GM12878 (cell line): ENCODE measurements at regions not wholly inside any gene's neighbourhood (a gene's known extent, or its start where the extent isn't known, plus 50 kb on each side); places are given as distances from the start of the nearest gene placed in this dataset.
"Not testable (repeated sequence)": the region's sequence is repeated elsewhere in the genome, so short reads cannot be mapped to it uniquely, and the experiment has no call there.

Experiments
- ATAC-seq: fragments of 200-7000 bp; cut with Tn5 transposase; 3 replicates; pipeline ENCODE4 v1.9.1; 2020; ENCODE audit warnings: mild to moderate bottlenecking, moderate library complexity
- BruUV-seq: library from RNA; stranded (reverse); fragments of 400-500 nt; replicated peaks from 2 replicates; lab custom pipeline; 2021; lab: Mats Ljungman, UMichigan
- CTCF ChIA-PET: fragments of 300-600 bp; sonication (Branson Sonifier 250); formaldehyde crosslinking; extraction: SDS; loops from one replicate; lab custom pipeline; 2021; ENCODE audit warnings: inconsistent platforms; lab: Yijun Ruan, JAX
- POLR2A ChIA-PET: fragments of 350-600 bp; formaldehyde crosslinking; extraction: SDS; loops from one replicate; lab custom pipeline; 2021; ENCODE audit warnings: inconsistent platforms; lab: Charles Lee
- RAD21 ChIA-PET: fragments of 300-600 bp; sonication (Branson Sonifier 250); formaldehyde crosslinking; loops from one replicate; lab custom pipeline; 2023; ENCODE audit warnings: antibody characterized with exemption; ENCODE audit not compliant: unreplicated experiment; lab: Charles Lee
- SMC1A ChIA-PET: fragments of 300-600 bp; sonication (Branson Sonifier 250); formaldehyde crosslinking; loops from one replicate; lab custom pipeline; 2023; ENCODE audit not compliant: unreplicated experiment, uncharacterized antibody; lab: Charles Lee
- DNase-seq: peaks from one replicate; pipeline ENCODE4 v3.0.0-alpha.2; 2011; ENCODE audit warnings: low read depth, low spot score
- FAIRE-seq: peaks from 3 replicates; lab custom pipeline; 2011; peaks lifted over from hg19 to GRCh38; lab: Jason Lieb, UNC
- H2AFZ ChIP-seq: 2 replicates; pipeline ENCODE4 v1.6.0; 2011; ENCODE audit warnings: low read depth, low read length, control low read depth; ENCODE audit not compliant: control insufficient read depth
- H3K27ac ChIP-seq: 2 replicates; pipeline ENCODE4 v1.5.1; 2011; ENCODE audit warnings: control low read depth; ENCODE audit not compliant: control insufficient read depth, insufficient read depth
- H3K27me3 ChIP-seq, 2 experiments: replicated peaks in 1 of 2; 2 replicates each; pipeline versions ENCODE4 v1.6.0 to v1.6.1; 2011; ENCODE audit warnings: low read length in 1 of 2; ENCODE audit not compliant: control insufficient read depth in 2 of 2, insufficient read depth in 2 of 2
- H3K36me3 ChIP-seq, 2 experiments: 2 replicates each; pipeline ENCODE4 v1.5.1; 2011; ENCODE audit warnings: low read length in 1 of 2; ENCODE audit not compliant: control insufficient read depth in 2 of 2, insufficient read depth in 2 of 2
- H3K4me1 ChIP-seq: 2 replicates; pipeline ENCODE4 v1.6.1; 2011; ENCODE audit warnings: mild to moderate bottlenecking, low read length, moderate library complexity, mixed read lengths; ENCODE audit not compliant: control insufficient read depth, insufficient read depth
- H3K4me2 ChIP-seq: 2 replicates; pipeline ENCODE4 v1.6.0; 2011; ENCODE audit warnings: control low read depth; ENCODE audit not compliant: control insufficient read depth, insufficient read depth
- H3K4me3 ChIP-seq: fragments of 200-600 bp; sonication (generic); 2 replicates; pipeline ENCODE4 v1.5.1; 2016
- H3K79me2 ChIP-seq: 2 replicates; pipeline ENCODE4 v1.6.0; 2011; ENCODE audit warnings: low read length; ENCODE audit not compliant: control insufficient read depth, insufficient read depth
- H3K9ac ChIP-seq: 2 replicates; pipeline ENCODE4 v1.8.0; 2011; ENCODE audit warnings: low read length, control low read depth, mixed read lengths; ENCODE audit not compliant: control insufficient read depth, insufficient read depth
- H3K9me3 ChIP-seq: replicated peaks from 3 replicates; pipeline ENCODE4 v1.5.1; 2011; ENCODE audit warnings: mild to moderate bottlenecking, low read length; ENCODE audit not compliant: control insufficient read depth, insufficient read depth
- H4K20me1 ChIP-seq: 2 replicates; pipeline ENCODE4 v1.6.0; 2011; ENCODE audit not compliant: control insufficient read depth, insufficient read depth
- BHLHE40 ChIP-seq, 2 experiments: fragments of 450-650 bp in 1 of 2; IDR thresholded peaks; 2 replicates each; pipeline ENCODE4 v1.6.1; 2011 to 2017; ENCODE audit warnings: low read depth in 2 of 2, borderline replicate concordance in 1 of 2, improper control_type of control experiment in 1 of 2, low read length in 1 of 2, mild to moderate bottlenecking in 1 of 2
- IKZF2 ChIP-seq, 2 experiments: fragments of 450-650 bp; IDR thresholded peaks; 2 replicates each; pipeline ENCODE4 v1.6.1; 2017; ENCODE audit warnings: mild to moderate bottlenecking in 2 of 2, moderate library complexity in 2 of 2
- JUNB ChIP-seq: IDR thresholded peaks from 2 replicates; pipeline ENCODE4 v1.6.1; 2016; ENCODE audit warnings: antibody characterized with exemption, mild to moderate bottlenecking
- KDM1A ChIP-seq: fragments of 200-600 bp; sonication (generic); IDR thresholded peaks from 2 replicates; pipeline ENCODE4 v1.6.1; 2016; ENCODE audit warnings: borderline replicate concordance
- NBN ChIP-seq: fragments of 450-650 bp; IDR thresholded peaks from 2 replicates; pipeline ENCODE4 v1.6.1; 2016
- POLR2AphosphoS5 ChIP-seq: IDR thresholded peaks from 2 replicates; pipeline ENCODE4 v1.6.1; 2011; ENCODE audit warnings: mild to moderate bottlenecking, low read length, inconsistent platforms
- SKIL ChIP-seq: fragments of 450-650 bp; IDR thresholded peaks from 2 replicates; pipeline ENCODE4 v1.6.1; 2017; ENCODE audit warnings: mild to moderate bottlenecking, low read depth, inconsistent platforms; ENCODE audit not compliant: poor library complexity, severe bottlenecking
- SMAD5 ChIP-seq: IDR thresholded peaks from 2 replicates; pipeline ENCODE4 v1.6.1; 2016; ENCODE audit warnings: antibody characterized with exemption, low read depth
- WRNIP1 ChIP-seq: IDR thresholded peaks from 2 replicates; pipeline ENCODE4 v1.6.1; 2011; ENCODE audit warnings: low read depth, low read length, improper control_type of control experiment, borderline replicate concordance
- WGBS: methylation state at CpG from one replicate; pipeline ENCODE4 v1.1.6; 2016; ENCODE audit warnings: low lambda C conversion rate; ENCODE audit not compliant: insufficient replicate concordance, insufficient coverage; ENCODE audit errors: missing lambda C conversion rate; 5-methylcytosine and 5-hydroxymethylcytosine counted together
- in situ Hi-C: fragments of 300-500 bp; cut with MboI; formaldehyde crosslinking; loops from 9 replicates; pipeline ENCODE4 v1.14.3; 2018; ENCODE audit warnings: mixed read lengths
- intact Hi-C: fragments of 100-400 bp; cut with micrococcal nuclease; formaldehyde crosslinking; loops from one replicate; pipeline ENCODE4 v1.14.2; 2022; ENCODE audit not compliant: unreplicated experiment
- TF ChIP-seq, protein P1 (sequence below): fragments of 450-650 bp; conservative IDR thresholded peaks from 2 replicates; pipeline ENCODE4 v1.6.1; 2017; ENCODE audit warnings: mild to moderate bottlenecking, moderate library complexity
- TF ChIP-seq, protein P2 (sequence below): fragments of 450-650 bp; IDR thresholded peaks from 2 replicates; pipeline ENCODE4 v1.6.1; 2018; ENCODE audit warnings: borderline replicate concordance, mild to moderate bottlenecking; ENCODE audit not compliant: partially characterized antibody

GRCh38 chr3:18173891-18174290 is 251.2 kb downstream of the SATB1 start:
- 0% methylated on average over 5 of the region's 5 CpGs for WGBS
- BruUV-seq, H3K79me2 ChIP-seq, H3K27ac ChIP-seq, H3K36me3 ChIP-seq, RAD21 ChIA-PET, H3K4me1 ChIP-seq, H2AFZ ChIP-seq, ATAC-seq, FAIRE-seq, H3K9ac ChIP-seq, POLR2A ChIA-PET, H3K4me3 ChIP-seq, in situ Hi-C loops, intact Hi-C loops, H3K9me3 ChIP-seq, DNase-seq, H4K20me1 ChIP-seq, H3K27me3 ChIP-seq, H3K4me2 ChIP-seq: not testable (repeated sequence)
- ChIA-PET CTCF (interaction anchor here (0.6 kb wide), 1 partner anchor 9 kb away, joined by 3 read pairs; no protein-coding TSS in a partner anchor), SMC1A (interaction anchor here (0.9 kb wide), 1 partner anchor 13 kb away, joined by 3 read pairs; no protein-coding TSS in a partner anchor)

- no peak for FAIRE-seq
- intact Hi-C loops (loop anchor here (10.0 kb wide), 1 partner anchor 135 kb away; no protein-coding TSS in a partner anchor), in situ Hi-C loops (no loop called here)
- no peaks in the 10 kb centered on the region for H3K79me2 ChIP-seq
- H3K4me2 ChIP-seq, result no peak overlapping the region
- ChIA-PET RAD21 (interaction anchor here (1.4 kb wide), 1 partner anchor 11 kb away, joined by 3 read pairs; no protein-coding TSS in a partner anchor), SMC1A (interaction anchor here (0.6 to 1.2 kb wide), 3 partner anchors 65 to 184 kb away, joined by 3 read pairs; no protein-coding TSS in a partner anchor), CTCF (interaction anchor here (1.1 kb wide), 1 partner anchor 115 kb away, joined by 3 read pairs; no protein-coding TSS in a partner anchor), POLR2A (no interaction called here)
- WGBS, result 0% methylated on average over 1 of the region's 1 CpG
- no peak for ATAC-seq
- no peaks in the 10 kb centered on the region for H3K4me1 ChIP-seq
- no peaks in the 10 kb centered on the region for H3K9me3 ChIP-seq
- H4K20me1 ChIP-seq, result no peaks in the 10 kb centered on the region
- no peak for DNase-seq
- no peaks in the 10 kb centered on the region; a peak in 2 of 4 replicates for H3K27me3 ChIP-seq
- no peak overlapping the region for H2AFZ ChIP-seq
- no peak overlapping the region for H3K27ac ChIP-seq
- no peak overlapping the region for H3K9ac ChIP-seq
- no TSS peak for BruUV-seq
- H3K4me3 ChIP-seq, result no peak overlapping the region
- H3K36me3 ChIP-seq, result no peaks in the 10 kb centered on the region
- TF ChIP-seq JUNB (no peak), KDM1A (no peak), SMAD5 (no peak), IKZF2 (IDR thresholded peaks at IDR 0.05) (no peak), WRNIP1 (no peak), POLR2AphosphoS5 (no peak), NBN (no peak), BHLHE40 (IDR thresholded peaks at IDR 0.05; ENCODE audit: borderline replicate concordance in 1 of 2, low read depth in 2 of 2, low read length in 1 of 2) (no peak), SKIL (no peak)
- TF ChIP-seq, protein P1, sequence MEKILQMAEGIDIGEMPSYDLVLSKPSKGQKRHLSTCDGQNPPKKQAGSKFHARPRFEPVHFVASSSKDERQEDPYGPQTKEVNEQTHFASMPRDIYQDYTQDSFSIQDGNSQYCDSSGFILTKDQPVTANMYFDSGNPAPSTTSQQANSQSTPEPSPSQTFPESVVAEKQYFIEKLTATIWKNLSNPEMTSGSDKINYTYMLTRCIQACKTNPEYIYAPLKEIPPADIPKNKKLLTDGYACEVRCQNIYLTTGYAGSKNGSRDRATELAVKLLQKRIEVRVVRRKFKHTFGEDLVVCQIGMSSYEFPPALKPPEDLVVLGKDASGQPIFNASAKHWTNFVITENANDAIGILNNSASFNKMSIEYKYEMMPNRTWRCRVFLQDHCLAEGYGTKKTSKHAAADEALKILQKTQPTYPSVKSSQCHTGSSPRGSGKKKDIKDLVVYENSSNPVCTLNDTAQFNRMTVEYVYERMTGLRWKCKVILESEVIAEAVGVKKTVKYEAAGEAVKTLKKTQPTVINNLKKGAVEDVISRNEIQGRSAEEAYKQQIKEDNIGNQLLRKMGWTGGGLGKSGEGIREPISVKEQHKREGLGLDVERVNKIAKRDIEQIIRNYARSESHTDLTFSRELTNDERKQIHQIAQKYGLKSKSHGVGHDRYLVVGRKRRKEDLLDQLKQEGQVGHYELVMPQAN, result no peak
- TF ChIP-seq, protein P2, sequence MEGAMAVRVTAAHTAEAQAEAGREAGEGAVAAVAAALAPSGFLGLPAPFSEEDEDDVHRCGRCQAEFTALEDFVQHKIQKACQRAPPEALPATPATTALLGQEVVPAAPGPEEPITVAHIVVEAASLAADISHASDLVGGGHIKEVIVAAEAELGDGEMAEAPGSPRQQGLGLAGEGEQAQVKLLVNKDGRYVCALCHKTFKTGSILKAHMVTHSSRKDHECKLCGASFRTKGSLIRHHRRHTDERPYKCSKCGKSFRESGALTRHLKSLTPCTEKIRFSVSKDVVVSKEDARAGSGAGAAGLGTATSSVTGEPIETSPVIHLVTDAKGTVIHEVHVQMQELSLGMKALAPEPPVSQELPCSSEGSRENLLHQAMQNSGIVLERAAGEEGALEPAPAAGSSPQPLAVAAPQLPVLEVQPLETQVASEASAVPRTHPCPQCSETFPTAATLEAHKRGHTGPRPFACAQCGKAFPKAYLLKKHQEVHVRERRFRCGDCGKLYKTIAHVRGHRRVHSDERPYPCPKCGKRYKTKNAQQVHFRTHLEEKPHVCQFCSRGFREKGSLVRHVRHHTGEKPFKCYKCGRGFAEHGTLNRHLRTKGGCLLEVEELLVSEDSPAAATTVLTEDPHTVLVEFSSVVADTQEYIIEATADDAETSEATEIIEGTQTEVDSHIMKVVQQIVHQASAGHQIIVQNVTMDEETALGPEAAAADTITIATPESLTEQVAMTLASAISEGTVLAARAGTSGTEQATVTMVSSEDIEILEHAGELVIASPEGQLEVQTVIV, result no peak
These were observed 265.5 kb downstream of the SATB1 start for GRCh38 chr3:18159681-18160080.
